HG02870 (cell line): ENCODE measurements at regions not wholly inside any gene's neighbourhood (a gene's known extent, or its start where the extent isn't known, plus 50 kb on each side); places are given as distances from the start of the nearest gene placed in this dataset.

Experiments used
- ATAC-seq: cut with Tn5 transposase; IDR thresholded peaks from one replicate; pipeline ENCODE4 v1.9.1; 2021; ENCODE audit warnings: mild to moderate bottlenecking, moderate library complexity; ENCODE audit not compliant: unreplicated experiment

DNA sequence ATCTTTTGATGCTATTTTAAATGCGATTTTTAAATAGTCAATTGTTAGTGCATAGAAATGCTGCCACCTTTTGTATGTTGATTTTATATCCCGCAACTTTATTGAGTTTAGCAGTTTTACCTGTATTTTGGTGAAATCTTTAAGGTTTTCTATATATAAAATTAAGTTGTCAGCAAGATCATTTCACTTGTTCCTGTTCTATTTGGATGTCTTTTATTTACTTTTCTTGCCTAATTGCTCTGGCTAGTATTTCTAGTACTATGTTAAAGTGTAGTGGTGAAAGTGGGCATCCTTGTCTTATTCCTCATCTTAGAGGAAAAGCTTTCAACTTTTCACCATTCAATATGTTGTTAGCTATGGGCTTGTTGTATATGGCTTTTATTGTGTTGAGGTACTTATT is 813.3 kb upstream of the CELF2 start:
- no peak for ATAC-seq

GRCh38 chr10:10205906-10206305 is 811.8 kb upstream of the CELF2 start:
- no peak for ATAC-seq

DNA sequence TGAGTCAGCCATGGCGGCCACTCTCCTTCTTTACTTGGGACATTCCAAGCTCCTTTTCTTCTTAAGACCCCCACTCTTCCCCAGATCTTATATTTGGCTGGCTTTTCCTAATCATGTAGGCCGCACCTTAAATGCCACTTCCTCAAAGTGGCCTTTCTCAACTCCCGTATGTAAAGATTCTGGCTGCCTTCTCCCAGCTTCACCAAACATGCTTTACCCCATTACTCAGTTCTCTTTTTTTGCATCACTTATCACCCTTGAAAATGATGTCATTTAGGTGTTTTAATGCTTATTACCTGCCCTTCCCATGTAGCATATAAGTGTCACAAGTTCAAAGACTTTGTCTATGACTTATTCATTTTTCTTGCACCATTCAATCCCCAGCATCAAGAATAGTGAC is 810.1 kb upstream of the CELF2 start:
- no peak for ATAC-seq

DNA sequence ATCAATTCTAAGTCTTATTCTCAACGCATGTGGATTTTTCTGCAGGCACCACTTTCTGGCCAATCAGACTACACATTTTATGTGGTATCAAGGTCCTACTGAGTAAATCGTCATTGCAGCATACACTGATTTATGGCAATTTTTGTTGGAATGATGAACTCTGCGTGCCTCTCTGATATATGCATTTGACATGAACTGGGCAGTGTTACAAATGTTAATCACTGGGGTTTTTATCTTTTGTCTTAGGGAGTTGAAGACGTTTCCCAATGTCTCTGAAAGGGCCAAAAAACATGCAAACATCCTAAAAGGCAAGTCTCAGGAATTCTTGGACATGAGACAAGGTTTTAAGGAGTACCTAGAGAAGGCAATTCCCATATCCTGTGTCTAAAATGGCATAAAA is 809.5 kb upstream of the CELF2 start:
- ATAC-seq: no peak

GRCh38 chr10:10209167-10209566 is 808.5 kb upstream of the CELF2 start:
- ATAC-seq: no peak

DNA sequence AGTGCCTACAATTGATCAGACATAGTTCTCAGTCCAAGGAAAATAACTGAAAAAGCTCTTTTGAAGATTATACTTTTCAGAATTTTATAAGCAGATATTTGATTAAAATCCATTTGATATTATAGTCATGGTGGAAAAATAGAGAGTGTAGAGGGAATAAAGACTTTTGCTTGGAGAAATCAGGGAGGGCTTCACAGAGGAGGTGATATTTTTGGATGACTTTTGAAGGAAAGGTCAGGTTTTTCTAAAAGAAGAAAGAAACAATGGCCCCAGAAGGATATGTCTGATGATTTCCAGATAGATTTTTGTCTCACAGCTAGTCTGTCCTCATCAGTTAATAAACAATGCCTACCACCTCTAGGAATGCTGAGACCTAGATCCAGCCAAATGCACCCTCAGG is 806.3 kb upstream of the CELF2 start:
- ATAC-seq: no peak

DNA sequence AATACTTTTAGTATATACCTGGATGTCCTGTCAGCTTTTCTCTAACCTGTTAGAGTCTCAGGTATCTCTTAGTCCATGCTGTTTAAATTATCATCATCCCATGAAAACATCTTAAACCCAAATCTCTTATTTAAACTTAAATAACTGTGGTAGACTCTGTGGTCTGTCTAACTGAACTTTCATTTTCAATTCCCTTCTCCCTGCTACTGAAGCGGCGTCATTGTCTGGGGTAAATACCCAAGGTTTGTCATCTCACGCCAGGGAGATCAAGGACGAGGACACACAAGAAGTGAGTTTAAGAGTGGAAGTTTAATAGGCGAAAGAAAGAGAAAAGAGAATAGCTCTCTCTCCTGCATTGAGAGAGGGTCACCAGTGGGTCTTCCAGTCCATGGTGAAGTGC is 804.4 kb upstream of the CELF2 start:
- no peak for ATAC-seq

DNA sequence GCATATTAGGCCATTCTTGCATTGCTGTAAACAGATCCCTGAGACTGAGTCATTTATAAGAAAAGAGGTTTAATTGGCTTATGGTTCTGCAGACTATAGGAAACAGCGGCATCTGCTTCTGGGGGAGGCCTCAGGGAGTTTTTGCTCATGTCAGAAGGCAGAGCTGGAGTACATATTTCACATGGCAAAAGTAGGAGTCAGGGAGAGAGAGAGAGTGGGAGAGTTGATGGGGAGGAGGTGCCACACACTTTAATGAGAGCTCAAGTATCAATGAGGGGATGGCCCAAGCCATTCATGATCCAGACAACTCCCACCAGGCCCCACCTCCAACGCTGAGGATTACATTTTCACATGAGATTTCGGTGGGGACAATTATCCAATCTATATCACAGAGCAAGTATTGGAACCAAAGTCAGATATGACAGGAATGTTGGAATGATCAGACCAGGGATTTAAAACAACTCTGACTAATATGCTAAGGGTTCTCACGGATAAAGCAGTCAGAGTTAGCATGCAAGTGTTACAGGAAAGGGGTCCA is 795.3 kb upstream of the CELF2 start:
- no peak for ATAC-seq

GRCh38 chr10:10223131-10223530 is 794.5 kb upstream of the CELF2 start:
- ATAC-seq: no peak

GRCh38 chr10:10225136-10225676 is 792.5 kb upstream of the CELF2 start:
- ATAC-seq: no peak

DNA sequence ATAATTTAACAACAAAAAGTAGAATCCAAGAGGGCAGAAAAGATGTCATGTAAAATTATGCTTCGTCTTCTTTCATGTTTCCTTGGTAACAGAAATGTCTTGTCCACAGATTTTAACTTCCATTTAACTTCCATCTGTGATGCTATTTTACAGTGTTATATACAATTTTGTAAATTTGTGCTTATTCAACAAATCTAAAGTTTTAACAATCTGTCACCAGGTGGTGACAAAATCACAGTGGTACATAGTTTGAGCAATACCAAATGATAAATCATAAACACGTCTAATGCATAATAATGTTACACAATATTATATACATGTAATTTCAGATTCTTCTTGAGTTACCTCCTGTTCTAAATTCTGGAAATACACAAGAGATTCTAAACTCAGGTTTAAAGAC is 784.4 kb upstream of the CELF2 start:
- no peak for ATAC-seq

- no peak for ATAC-seq
These were observed 782.7 kb upstream of the CELF2 start for GRCh38 chr10:10235003-10235402.

DNA sequence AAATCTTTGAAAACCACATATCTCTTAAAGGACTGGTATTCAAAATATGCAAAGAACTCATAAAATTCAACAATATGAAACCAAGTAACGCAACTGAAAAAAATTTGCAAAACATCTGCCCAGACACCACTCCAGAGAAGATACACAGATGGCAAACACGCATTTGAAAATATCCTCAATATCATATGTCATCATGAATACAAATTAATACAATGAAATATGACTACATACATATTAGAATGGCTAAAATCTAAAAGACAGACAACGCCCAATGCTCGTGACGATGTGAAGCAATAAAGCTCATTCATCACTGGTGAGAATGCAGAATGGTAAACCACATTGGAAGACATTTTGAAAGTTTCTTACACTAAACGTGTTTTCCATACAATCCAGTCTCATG is 770.1 kb upstream of the CELF2 start:
- no peak for ATAC-seq

DNA sequence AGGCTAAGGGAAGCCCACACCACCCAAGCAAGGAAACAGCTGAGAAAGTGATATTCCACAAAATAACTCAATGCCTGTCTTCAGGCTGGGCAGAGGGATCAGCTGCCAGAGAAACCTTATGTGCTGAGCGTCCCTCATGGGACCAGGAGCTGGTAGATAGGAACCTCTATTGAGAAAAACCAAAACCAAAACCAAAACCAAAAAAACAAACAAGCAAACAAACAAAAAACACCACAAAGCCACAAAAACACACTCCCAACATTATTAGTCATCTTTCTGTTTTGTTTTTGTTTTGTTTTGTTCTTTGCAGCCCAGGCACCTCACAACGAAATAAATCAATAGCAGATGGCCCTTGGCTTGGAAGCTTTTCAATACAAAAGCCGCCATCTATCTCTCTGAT is 760.8 kb upstream of the CELF2 start:
- ATAC-seq: no peak

DNA sequence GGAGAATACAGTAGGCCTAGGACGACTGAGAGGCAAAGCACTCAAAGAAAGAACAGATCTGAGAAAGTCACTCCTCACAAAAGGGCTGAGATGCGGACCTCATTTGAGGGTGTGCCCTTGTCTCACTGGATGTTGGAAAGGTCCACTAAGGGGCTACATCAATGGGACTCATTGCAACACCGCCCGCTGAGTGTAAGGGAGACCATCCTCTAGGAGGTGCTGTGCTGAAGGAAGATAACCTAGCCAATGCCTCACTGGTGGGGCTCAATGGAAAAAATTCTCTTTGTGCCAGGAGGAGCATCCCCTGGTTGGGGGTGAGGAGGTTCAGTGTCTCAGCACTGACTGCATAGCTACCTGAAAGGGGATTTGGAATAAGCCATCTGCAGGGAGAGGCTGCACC is 758.7 kb upstream of the CELF2 start:
- ATAC-seq: no peak

DNA sequence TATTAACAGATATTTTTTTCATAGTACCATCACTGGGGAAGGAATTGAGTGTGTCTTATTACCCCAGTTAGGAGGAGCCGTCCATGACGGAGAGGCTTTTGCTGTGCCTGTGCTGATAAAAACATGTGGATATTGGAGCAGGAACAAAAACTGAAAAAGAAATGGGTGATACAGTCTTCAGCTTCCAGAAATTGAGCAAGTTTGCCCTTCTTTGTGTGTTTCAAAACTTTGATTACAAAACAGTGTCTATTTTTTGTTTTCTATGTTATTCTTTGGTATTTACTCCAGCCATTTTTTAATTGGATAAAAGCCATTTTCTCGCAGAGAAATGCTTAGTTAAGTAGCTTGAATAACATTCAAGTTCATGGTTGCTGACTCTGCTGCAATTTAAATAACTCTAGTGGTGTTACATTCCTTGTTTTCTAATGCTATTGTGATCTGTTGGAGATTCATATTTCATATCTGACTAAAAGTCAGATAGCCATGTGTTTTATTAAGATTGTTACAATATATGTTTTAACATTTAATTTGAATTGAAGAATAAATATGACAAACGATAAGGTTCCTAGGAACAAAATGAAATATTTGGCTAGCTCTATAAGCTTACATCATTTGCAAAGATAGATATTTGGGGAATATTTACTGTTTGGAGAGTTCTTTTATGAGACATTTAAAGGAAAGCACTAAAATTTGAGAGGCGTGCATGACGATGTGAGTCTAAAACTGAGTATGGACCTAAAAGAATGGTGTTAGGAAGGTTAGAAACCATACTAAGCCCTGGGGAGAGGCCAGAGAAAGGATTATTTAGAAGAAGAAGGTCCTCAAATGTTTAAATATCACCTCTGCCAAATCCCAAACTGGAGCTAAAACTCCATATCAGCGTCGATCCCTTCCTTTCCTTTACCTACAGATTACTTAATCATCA is 747.3 kb upstream of the CELF2 start:
- no peak for ATAC-seq

DNA sequence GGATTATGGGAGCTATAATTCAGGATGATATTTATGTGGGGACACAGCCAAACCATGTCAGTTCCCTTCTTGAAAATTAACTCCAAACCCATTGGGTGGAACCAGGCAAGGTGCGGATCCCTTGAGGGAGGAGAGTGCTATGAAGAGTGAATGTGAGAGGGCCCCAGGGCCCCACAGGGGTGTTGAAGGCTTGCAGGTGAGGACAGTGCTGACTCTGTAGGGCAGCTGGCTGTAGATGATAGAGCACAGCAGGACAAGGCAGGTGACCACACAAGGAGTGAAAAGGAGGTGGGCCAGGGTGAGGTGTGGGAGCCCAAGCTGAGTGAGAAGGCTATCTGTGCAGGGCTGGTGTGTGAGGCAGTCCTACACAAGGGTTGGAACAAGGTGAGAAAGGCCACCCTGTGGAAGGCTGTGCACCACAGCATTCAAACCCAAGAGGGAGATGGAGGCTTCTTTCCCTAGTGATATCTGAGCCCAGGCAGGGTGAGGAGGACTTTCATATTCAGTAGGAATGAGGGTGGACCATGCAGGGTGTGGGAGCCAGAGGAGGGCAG is 746.0 kb upstream of the CELF2 start:
- ATAC-seq: no peak

DNA sequence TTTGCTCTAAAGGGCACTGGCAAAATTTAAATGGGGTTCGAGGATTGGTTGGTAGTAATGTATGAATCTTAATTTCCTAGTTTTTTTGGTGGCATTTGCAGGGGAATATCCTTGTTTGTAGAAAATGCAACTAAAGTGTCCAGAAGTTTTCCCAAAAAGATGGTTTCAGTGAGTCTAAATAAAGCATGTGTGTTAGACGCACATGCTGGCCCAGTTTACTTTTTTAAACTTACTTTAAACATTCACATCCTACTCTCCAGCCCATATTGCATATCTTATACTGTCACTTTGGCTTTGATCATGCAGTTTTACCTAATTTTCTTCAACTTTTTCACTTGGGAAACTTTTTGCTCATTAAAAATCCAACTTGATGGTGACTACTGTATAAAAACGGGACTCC is 744.0 kb upstream of the CELF2 start:
- ATAC-seq: no peak

DNA sequence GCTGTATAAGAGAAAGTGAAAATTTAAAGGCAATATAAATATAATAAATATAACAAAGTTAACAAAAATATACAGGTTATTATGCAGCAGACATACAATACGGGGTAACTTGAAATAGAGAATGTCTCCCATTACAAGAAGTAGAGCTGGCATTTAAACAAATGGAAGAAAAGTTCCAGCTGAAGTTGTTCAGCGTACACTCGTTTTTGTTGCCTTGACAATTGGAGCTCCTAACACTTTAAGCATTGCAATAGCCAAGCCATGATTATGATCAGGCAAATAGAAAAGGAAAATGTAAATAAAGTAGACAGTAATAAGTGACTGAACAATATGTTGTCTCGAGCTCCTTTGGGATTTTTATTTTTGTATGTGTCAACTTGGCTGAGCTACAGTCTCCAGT is 737.8 kb upstream of the CELF2 start:
- no peak for ATAC-seq

DNA sequence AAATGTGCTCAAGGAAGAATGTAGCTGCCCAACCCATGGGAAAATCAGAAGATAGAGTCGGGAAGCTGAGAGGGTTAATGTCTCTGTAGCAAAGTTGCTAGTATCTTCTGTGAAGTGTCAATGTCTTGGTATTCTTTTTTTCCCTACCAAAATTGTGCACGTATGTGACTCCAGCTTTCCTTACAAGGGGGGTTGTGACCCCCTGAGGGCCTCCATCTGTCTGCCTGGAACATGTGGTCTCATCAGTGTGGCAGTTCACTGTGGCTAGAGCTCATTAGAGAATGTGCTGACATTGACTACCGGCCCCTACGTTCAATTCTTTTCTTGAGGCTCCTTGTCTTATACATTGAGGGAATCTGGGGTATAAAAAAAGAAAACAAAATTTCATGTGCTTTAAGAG is 725.2 kb upstream of the CELF2 start:
- ATAC-seq: no peak

GRCh38 chr10:10293041-10293440 is 724.6 kb upstream of the CELF2 start:
- no peak for ATAC-seq

DNA sequence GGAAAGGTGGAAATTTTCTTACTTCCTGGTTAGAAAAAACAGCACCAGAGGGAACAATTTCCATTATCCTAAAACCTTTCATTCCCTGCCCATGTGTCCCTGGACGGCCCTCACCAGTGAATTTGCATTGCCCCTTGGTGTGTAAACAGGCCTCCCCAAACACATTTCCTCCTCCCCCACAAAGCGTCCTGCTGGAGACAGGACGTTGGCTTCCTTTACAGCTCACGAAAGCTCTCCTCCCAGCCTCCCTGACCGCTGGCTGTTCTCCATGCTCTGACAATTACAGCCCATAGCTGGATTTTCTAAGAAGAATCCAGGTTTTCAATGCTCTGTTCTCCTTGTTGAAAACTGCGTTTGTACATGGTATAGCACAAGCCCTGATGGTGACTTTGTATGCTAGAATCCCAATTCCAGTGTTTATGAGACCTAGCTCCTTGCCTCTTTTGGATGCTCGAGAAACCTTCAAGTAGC is 724.2 kb upstream of the CELF2 start:
- ATAC-seq: no peak
